ENCODE measurements at regions not wholly inside any gene's neighbourhood (a gene's known extent, or its start where the extent isn't known, plus 50 kb on each side); places are given as distances from the start of the nearest gene placed in this dataset.

DNA sequence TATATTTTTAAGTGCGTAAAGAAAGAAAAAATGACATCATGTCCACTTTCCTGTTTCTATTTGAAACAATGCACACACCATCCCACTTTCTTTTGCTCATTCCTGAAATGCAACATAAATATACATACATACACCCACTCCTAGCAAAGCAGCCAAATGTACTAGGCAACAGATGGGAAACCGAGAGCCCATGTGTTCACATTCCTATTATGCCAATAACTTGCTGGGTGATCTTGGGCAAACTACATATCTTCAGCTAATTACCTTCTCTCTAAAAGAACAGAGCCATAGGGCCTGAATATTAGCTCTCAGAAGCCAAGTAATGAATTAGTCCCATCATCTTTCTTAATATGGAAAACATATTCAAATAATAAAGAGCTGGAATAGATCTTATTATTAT is 610.6 kb upstream of the ATXN8OS start:
- TF ChIP-seq, protein P1, sequence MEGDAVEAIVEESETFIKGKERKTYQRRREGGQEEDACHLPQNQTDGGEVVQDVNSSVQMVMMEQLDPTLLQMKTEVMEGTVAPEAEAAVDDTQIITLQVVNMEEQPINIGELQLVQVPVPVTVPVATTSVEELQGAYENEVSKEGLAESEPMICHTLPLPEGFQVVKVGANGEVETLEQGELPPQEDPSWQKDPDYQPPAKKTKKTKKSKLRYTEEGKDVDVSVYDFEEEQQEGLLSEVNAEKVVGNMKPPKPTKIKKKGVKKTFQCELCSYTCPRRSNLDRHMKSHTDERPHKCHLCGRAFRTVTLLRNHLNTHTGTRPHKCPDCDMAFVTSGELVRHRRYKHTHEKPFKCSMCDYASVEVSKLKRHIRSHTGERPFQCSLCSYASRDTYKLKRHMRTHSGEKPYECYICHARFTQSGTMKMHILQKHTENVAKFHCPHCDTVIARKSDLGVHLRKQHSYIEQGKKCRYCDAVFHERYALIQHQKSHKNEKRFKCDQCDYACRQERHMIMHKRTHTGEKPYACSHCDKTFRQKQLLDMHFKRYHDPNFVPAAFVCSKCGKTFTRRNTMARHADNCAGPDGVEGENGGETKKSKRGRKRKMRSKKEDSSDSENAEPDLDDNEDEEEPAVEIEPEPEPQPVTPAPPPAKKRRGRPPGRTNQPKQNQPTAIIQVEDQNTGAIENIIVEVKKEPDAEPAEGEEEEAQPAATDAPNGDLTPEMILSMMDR (IDR thresholded peaks at IDR 0.05; ENCODE audit: low read length): no peak
- TF ChIP-seq EZH2 (optimal IDR thresholded peaks at IDR 0.05; ENCODE audit: low read depth, low read length): no peak
- TF ChIP-seq EZH2phosphoT487 (IDR thresholded peaks at IDR 0.05; ENCODE audit: low read length): no peak
